ENCODE measurements at regions not wholly inside any gene's neighbourhood (a gene's known extent, or its start where the extent isn't known, plus 50 kb on each side); places are given as distances from the start of the nearest gene placed in this dataset.
"Not testable (repeated sequence)": the region's sequence is repeated elsewhere in the genome, so short reads cannot be mapped to it uniquely, and the experiment has no call there.

DNA sequence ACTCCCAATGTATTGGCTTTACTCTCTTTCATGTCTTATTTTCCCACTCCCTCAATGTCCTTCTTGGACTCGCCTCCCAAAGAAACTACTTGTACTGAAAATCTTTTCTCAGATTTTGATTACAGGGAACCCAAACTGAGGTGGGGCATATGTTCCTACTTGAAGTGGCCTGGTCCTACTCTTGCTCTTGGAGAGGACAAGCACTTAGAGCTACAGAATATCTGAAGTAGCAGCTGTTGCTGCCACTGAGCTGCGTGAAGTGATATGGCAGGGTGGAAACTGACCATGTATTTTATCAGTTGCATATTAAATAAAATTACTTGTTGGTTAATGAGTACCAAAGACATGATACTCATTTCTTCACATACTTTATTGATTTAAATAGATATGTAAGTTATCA, 129.5 kb downstream of the TSEN15 start:
- no peak for ATAC-seq
- Histone ChIP-seq H3K27me3 (no peaks in the 10 kb centered on the region), H3K9me3 (no peaks in the 10 kb centered on the region), H3K36me3 (no peaks in the 10 kb centered on the region), H3K4me1 (no peaks in the 10 kb centered on the region), H3K4me3 (no peak overlapping the region), H3K27ac (no peak overlapping the region)
- WGBS, 4 donors: 83 to 92% (median 86%) methylated on average over 2 of the region's 2 CpGs
- DNase-seq: no peak
- TF ChIP-seq, protein P1, sequence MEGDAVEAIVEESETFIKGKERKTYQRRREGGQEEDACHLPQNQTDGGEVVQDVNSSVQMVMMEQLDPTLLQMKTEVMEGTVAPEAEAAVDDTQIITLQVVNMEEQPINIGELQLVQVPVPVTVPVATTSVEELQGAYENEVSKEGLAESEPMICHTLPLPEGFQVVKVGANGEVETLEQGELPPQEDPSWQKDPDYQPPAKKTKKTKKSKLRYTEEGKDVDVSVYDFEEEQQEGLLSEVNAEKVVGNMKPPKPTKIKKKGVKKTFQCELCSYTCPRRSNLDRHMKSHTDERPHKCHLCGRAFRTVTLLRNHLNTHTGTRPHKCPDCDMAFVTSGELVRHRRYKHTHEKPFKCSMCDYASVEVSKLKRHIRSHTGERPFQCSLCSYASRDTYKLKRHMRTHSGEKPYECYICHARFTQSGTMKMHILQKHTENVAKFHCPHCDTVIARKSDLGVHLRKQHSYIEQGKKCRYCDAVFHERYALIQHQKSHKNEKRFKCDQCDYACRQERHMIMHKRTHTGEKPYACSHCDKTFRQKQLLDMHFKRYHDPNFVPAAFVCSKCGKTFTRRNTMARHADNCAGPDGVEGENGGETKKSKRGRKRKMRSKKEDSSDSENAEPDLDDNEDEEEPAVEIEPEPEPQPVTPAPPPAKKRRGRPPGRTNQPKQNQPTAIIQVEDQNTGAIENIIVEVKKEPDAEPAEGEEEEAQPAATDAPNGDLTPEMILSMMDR (IDR thresholded peaks at IDR 0.05): no peak
- no peak for TF ChIP-seq POLR2A (IDR thresholded peaks at IDR 0.05)
- intact Hi-C loops (cut with DNase I): no loop called here

DNA sequence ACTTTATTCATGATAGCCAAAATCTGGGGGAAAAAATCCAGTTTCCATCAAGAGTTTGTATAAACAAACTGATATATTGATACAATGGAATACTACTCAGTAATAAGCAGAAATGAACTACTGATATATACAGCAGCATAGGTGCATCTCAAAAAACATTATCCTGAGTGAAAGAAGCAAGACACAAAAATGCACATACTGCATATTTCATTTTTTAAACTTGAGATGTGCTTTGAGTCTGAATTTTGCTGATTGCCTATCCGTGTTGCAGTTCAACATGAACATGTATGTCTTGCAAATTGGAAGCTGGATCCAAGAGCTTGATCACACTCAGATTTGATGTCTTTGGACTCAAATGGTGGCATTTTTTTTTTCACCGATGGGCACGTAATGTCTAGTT, 132.4 kb downstream of the TSEN15 start:
- Histone ChIP-seq H3K9me3 (peaks cover 0 to 24% (median 0%) of the 10 kb centered on the region in 12 donors), H3K27ac (no peak overlapping the region), H3K36me3 (no peaks in the 10 kb centered on the region), H3K4me3 (no peak overlapping the region), H3K27me3 (no peaks in the 10 kb centered on the region), H3K4me1 (peaks cover 0 to 9% (median 0%) of the 10 kb centered on the region in 12 donors)
- ATAC-seq: no peak
- no peak for DNase-seq
- TF ChIP-seq, protein P1 (IDR thresholded peaks at IDR 0.05): no peak
- no peak for TF ChIP-seq POLR2A (IDR thresholded peaks at IDR 0.05)
- intact Hi-C loops (cut with DNase I): no loop called here
- 96 to 97% (median 97%) methylated on average over 3 of the region's 3 CpGs for WGBS, 4 donors

DNA sequence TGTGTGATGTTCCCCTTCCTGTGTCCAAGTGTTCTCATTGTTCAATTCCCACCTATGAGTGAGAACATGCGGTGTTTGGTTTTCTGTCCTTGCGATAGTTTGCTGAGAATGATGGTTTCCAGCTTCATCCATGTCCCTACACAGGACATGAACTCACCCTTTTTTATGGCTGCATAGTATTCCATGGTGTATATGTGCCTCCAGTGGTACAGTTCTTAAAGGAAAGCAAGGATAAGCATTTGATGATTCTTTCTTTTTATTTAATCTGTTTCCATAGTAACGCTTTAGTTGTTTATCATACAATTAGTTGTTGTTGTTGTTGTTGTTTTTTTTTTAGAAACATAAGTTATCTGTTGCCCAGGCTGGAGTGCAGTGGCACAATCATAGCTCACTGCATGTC, 133.1 kb downstream of the TSEN15 start:
- DNase-seq; H3K36me3 ChIP-seq; H3K4me3 ChIP-seq; H3K27me3 ChIP-seq; ATAC-seq; intact Hi-C loops (cut with DNase I); H3K27ac ChIP-seq: not testable (repeated sequence)
- Histone ChIP-seq H3K9me3 (peaks cover 0 to 24% (median 0%) of the 10 kb centered on the region in 12 donors), H3K4me1 (peaks cover 0 to 16% (median 1%) of the 10 kb centered on the region in 12 donors)
- 95 to 100% (median 97%) methylated on average over 3 of the region's 3 CpGs for WGBS, 4 donors

DNA sequence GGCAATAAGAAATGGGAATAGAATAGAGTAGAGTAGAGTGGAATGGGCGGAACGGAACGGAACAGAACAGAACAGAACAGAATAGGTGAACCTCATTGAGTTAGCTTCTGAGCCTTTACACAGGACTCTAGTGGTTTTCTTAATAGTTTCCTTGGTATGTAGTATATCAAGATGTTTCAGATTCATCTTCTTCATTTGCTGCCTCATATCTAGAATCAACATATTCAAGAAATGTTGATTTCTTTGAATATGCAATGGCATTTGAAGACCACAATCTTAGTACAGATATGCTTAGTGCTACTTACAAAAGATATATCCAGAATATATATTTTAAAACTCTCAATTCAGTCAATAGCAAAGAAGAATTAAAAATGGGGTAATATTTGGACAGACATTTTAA, 133.8 kb downstream of the TSEN15 start:
- Histone ChIP-seq H3K4me1 (peaks cover 0 to 16% (median 4%) of the 10 kb centered on the region in 12 donors), H3K9me3 (peaks cover 0 to 24% (median 0%) of the 10 kb centered on the region in 12 donors), H3K27ac (no peak overlapping the region), H3K27me3 (no peaks in the 10 kb centered on the region), H3K36me3 (no peaks in the 10 kb centered on the region), H3K4me3 (no peak overlapping the region)
- DNase-seq: no peak
- 86 to 99% (median 97%) methylated on average over 3 of the region's 3 CpGs for WGBS, 4 donors
- TF ChIP-seq, protein P1 (IDR thresholded peaks at IDR 0.05): no peak
- TF ChIP-seq POLR2A (IDR thresholded peaks at IDR 0.05): no peak
- ATAC-seq: no peak
- intact Hi-C loops (cut with DNase I): no loop called here

DNA sequence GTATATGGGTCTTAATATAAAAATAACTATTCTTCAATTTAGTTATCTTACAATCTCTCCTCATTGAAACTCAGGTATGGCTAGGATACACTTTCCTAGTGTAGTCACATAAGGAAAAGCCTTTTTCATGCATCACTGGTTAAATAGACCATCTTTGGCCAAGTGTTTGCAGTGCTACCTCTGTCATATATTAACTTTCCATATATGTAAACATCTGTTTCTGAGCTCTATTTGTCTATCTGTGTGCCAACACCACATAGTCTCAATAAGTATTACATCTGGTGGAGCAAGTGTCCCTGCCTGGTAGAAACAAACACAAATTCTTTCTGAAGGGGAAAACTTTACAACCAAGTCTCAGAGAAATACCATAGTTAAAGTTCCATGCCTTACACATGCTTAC, 134.6 kb downstream of the TSEN15 start:
- Histone ChIP-seq H3K4me3 (no peak overlapping the region), H3K4me1 (peaks cover 0 to 18% (median 4%) of the 10 kb centered on the region in 12 donors), H3K36me3 (no peaks in the 10 kb centered on the region), H3K27ac (no peak overlapping the region), H3K9me3 (peaks cover 0 to 24% (median 0%) of the 10 kb centered on the region in 12 donors), H3K27me3 (no peaks in the 10 kb centered on the region)
- intact Hi-C loops (cut with DNase I): no loop called here
- TF ChIP-seq POLR2A (IDR thresholded peaks at IDR 0.05): no peak
- TF ChIP-seq, protein P1 (IDR thresholded peaks at IDR 0.05): no peak
- ATAC-seq: no peak
- DNase-seq: no peak

All from heart left ventricle (tissue), 16 donors.